ENCODE measurements at regions not wholly inside any gene's neighbourhood (a gene's known extent, or its start where the extent isn't known, plus 50 kb on each side); places are given as distances from the start of the nearest gene placed in this dataset.

DNA sequence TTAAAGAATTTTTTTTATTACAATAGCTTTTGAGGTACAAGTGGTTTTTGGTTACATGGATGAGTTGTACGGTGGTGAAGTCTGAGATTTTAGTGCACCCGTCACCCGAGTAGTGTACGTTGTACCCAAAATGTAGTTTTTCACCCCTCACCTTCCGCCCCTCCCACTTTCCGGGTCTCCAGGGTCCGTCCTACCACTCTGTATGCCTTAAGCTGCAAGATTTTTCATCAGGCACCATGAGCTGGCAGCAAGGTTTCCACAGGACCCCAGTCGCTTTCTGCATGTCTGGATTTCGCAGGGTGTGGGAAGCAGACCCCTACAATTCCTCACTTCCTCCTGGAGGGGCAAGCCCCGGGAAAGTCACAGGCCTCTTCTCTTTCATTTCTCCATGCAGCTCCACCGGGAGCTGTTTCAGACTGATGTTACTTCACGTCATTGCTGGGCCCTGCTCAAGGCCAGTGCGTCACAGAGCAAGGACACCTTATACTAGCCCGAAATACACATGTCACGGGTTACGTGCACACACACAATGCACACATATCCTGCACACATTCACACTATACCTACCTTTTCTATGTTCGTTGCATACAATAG, 179.1 kb downstream of the ZFP36L2 start:
- TF ChIP-seq CTCF (IDR thresholded peaks at IDR 0.05) (no peak), POLR2A (IDR thresholded peaks at IDR 0.05) (no peak), EP300 (IDR thresholded peaks at IDR 0.05) (no peak)

Measured in tibial nerve (tissue), 4 donors.